Limb (tissue), 2 donors: ENCODE measurements at regions not wholly inside any gene's neighbourhood (a gene's known extent, or its start where the extent isn't known, plus 50 kb on each side); places are given as distances from the start of the nearest gene placed in this dataset.
"Not testable (repeated sequence)": the region's sequence is repeated elsewhere in the genome, so short reads cannot be mapped to it uniquely, and the experiment has no call there.

Experiments
- DNase-seq, 2 donors: peaks; one replicate each; pipeline ENCODE4 v3.0.0-alpha.2; 2016; ENCODE audit errors: extremely low spot score in 2 of 2

GRCh38 chr9:108417312-108417711 is 438.5 kb downstream of the ACTL7B start:
- DNase-seq, result no peak

- no peak for DNase-seq
These were observed 439.5 kb downstream of the ACTL7B start for GRCh38 chr9:108416324-108416723.

- no peak for DNase-seq
These were observed 442.0 kb downstream of the ACTL7B start for GRCh38 chr9:108413809-108414208.

GRCh38 chr9:108412755-108413154 is 443.0 kb downstream of the ACTL7B start:
- DNase-seq, result no peak

GRCh38 chr9:108411632-108412031 is 444.2 kb downstream of the ACTL7B start:
- no peak for DNase-seq

GRCh38 chr9:108410161-108410560 is 445.6 kb downstream of the ACTL7B start:
- DNase-seq, result no peak

GRCh38 chr9:108400297-108400696 is 455.5 kb downstream of the ACTL7B start:
- no peak for DNase-seq

- no peak for DNase-seq
These were observed 455.9 kb downstream of the ACTL7B start for GRCh38 chr9:108399851-108400250.

GRCh38 chr9:108397286-108397685 is 458.5 kb downstream of the ACTL7B start:
- DNase-seq, result no peak

- DNase-seq, result no peak
These were observed 459.2 kb downstream of the ACTL7B start for GRCh38 chr9:108396611-108397010.

- DNase-seq, result no peak
These were observed 459.6 kb downstream of the ACTL7B start for GRCh38 chr9:108396193-108396592.

GRCh38 chr9:108395421-108395820 is 460.4 kb downstream of the ACTL7B start:
- DNase-seq, result no peak

- no peak for DNase-seq
These were observed 461.1 kb downstream of the ACTL7B start for GRCh38 chr9:108394726-108395125.

- DNase-seq, result not testable (repeated sequence)
These were observed 462.2 kb downstream of the ACTL7B start for GRCh38 chr9:108393481-108394001.

- no peak for DNase-seq
These were observed 462.9 kb downstream of the ACTL7B start for GRCh38 chr9:108392877-108393276.

GRCh38 chr9:108389056-108389455 is 466.7 kb downstream of the ACTL7B start:
- DNase-seq, result no peak

GRCh38 chr9:108386859-108387384 is 468.9 kb downstream of the ACTL7B start:
- DNase-seq, result peak in 1 of 2 donors; percentile 20

GRCh38 chr9:108386032-108386431 is 469.8 kb downstream of the ACTL7B start:
- no peak for DNase-seq

- DNase-seq, result no peak
These were observed 472.0 kb downstream of the ACTL7B start for GRCh38 chr9:108383796-108384195.

- peak in 1 of 2 donors; percentile 32 for DNase-seq
These were observed 473.5 kb downstream of the ACTL7B start for GRCh38 chr9:108382310-108382709.

- DNase-seq, result no peak
These were observed 477.9 kb downstream of the ACTL7B start for GRCh38 chr9:108377881-108378280.

GRCh38 chr9:108377382-108377781 is 478.4 kb downstream of the ACTL7B start:
- DNase-seq, result no peak

GRCh38 chr9:108376140-108376539 is 479.6 kb downstream of the ACTL7B start:
- no peak for DNase-seq

- no peak for DNase-seq
These were observed 481.2 kb downstream of the ACTL7B start for GRCh38 chr9:108374626-108375025.
